Peyer's patch (tissue), 4 donors: ENCODE measurements at regions not wholly inside any gene's neighbourhood (a gene's known extent, or its start where the extent isn't known, plus 50 kb on each side); places are given as distances from the start of the nearest gene placed in this dataset.

ENCODE experiments used
- CTCF ChIP-seq, 6 experiments: fragments of 450-650 bp in 4 of 6; fragments of 200-600 bp in 2 of 6; sonication (generic) in 1 of 6; IDR thresholded peaks; one replicate each; pipeline ENCODE4 v1.5.1; 2017 to 2019; ENCODE audit warnings: antibody characterized with exemption in 6 of 6, mild to moderate bottlenecking in 3 of 6, moderate library complexity in 1 of 6
- POLR2A ChIP-seq, 2 donors: fragments of 450-650 bp; IDR thresholded peaks; one replicate each; pipeline ENCODE4 v1.5.1; 2017; ENCODE audit warnings: antibody characterized with exemption in 2 of 2, mild to moderate bottlenecking in 2 of 2, moderate library complexity in 2 of 2

- TF ChIP-seq CTCF (IDR thresholded peaks at IDR 0.05) (no peak), POLR2A (IDR thresholded peaks at IDR 0.05) (no peak)
Observed at GRCh38 chr4:33512397-33512796, 2731.9 kb downstream of the ARAP2 start.
